HL-60 (cell line): ENCODE measurements at regions not wholly inside any gene's neighbourhood (a gene's known extent, or its start where the extent isn't known, plus 50 kb on each side); places are given as distances from the start of the nearest gene placed in this dataset.
A peak's percentile ranks its signal among the peaks of the same experiment; 100 is the strongest.
"Not testable (repeated sequence)": the region's sequence is repeated elsewhere in the genome, so short reads cannot be mapped to it uniquely, and the experiment has no call there.

ENCODE experiments used
- DNase-seq, 2 experiments: peaks; one replicate each; pipeline ENCODE4 v3.0.0-alpha.2; 2010 to 2020; ENCODE audit warnings: low read depth in 1 of 2, low spot score in 1 of 2
- H3K27ac ChIP-seq: fragments of 250-450 bp; sonication (Bioruptor Pico); replicated peaks from 2 replicates; pipeline ENCODE4 v1.5.1; 2020; ENCODE audit warnings: mild to moderate bottlenecking, moderate library complexity
- H3K27me3 ChIP-seq: fragments of 250-450 bp; sonication (Bioruptor Pico); 2 replicates; pipeline ENCODE4 v1.5.1; 2021; ENCODE audit warnings: mild to moderate bottlenecking, moderate library complexity; ENCODE audit not compliant: insufficient read depth, poor library complexity, severe bottlenecking
- H3K4me3 ChIP-seq: replicated peaks from 2 replicates; pipeline ENCODE4 v1.5.1; 2011; ENCODE audit warnings: mild to moderate bottlenecking, control low read depth, low read length; ENCODE audit not compliant: insufficient read depth
- CTCF ChIP-seq: IDR thresholded peaks from one replicate; pipeline ENCODE4 v1.5.1; 2011; ENCODE audit warnings: low read length, control low read depth, inconsistent platforms; ENCODE audit not compliant: insufficient read depth
- GABPA ChIP-seq: IDR thresholded peaks from 2 replicates; pipeline ENCODE4 v1.6.1; 2012; ENCODE audit warnings: low read depth
- POLR2AphosphoS5 ChIP-seq: IDR thresholded peaks from 2 replicates; pipeline ENCODE4 v1.6.1; 2012; ENCODE audit warnings: low read depth
- REST ChIP-seq: IDR thresholded peaks from 2 replicates; pipeline ENCODE4 v1.6.1; 2012; ENCODE audit warnings: low read depth; ENCODE audit not compliant: insufficient replicate concordance
- SPI1 ChIP-seq: IDR thresholded peaks from 2 replicates; pipeline ENCODE4 v1.6.1; 2012; ENCODE audit warnings: low read depth, mild to moderate bottlenecking, borderline replicate concordance

GRCh38 chrX:98939456-98939855 lies 1470.6 kb downstream of the PCDH19 start:
- H3K27ac ChIP-seq, result no peak overlapping the region
- DNase-seq, result no peak
- H3K27me3 ChIP-seq, result no peaks in the 10 kb centered on the region
- H3K4me3 ChIP-seq, result no peak overlapping the region
- TF ChIP-seq CTCF (no peak), REST (no peak), SPI1 (no peak), POLR2AphosphoS5 (no peak), GABPA (no peak)

GRCh38 chrX:98931216-98931615 lies 1478.9 kb downstream of the PCDH19 start:
- H3K27me3 ChIP-seq, result no peaks in the 10 kb centered on the region
- DNase-seq, result no peak
- no peak overlapping the region for H3K27ac ChIP-seq
- TF ChIP-seq SPI1, result no peak
- no peak overlapping the region for H3K4me3 ChIP-seq

- H3K27me3 ChIP-seq, result no peaks in the 10 kb centered on the region
- no peak overlapping the region for H3K4me3 ChIP-seq
- no peak for DNase-seq
- TF ChIP-seq POLR2AphosphoS5 (no peak), GABPA (no peak), CTCF (no peak), REST (no peak), SPI1 (no peak)
- no peak overlapping the region for H3K27ac ChIP-seq
These were observed 1485.6 kb downstream of the PCDH19 start for GRCh38 chrX:98924511-98924910.

GRCh38 chrX:98897191-98897590 lies 1512.9 kb downstream of the PCDH19 start:
- TF ChIP-seq CTCF (no peak), GABPA (no peak), REST (no peak), POLR2AphosphoS5 (no peak), SPI1 (no peak)
- Histone ChIP-seq H3K27me3 (no peaks in the 10 kb centered on the region), H3K27ac (no peak overlapping the region), H3K4me3 (no peak overlapping the region)
- no peak for DNase-seq

- H3K27me3 ChIP-seq, H3K4me3 ChIP-seq, H3K27ac ChIP-seq: not testable (repeated sequence)
- peak in 1 of 2 experiments; percentile 16 for DNase-seq
These were observed 1559.4 kb downstream of the PCDH19 start for GRCh38 chrX:98850639-98851038.
